Tibial nerve (tissue), 4 donors: ENCODE measurements at regions not wholly inside any gene's neighbourhood (a gene's known extent, or its start where the extent isn't known, plus 50 kb on each side); places are given as distances from the start of the nearest gene placed in this dataset.

Experiments
- DNase-seq, 2 donors: peaks; one replicate each; pipeline ENCODE4 v3.0.0-alpha.2; 2019; ENCODE audit warnings: low spot score in 2 of 2
- H3K27ac ChIP-seq, 4 donors: fragments of 200-600 bp; sonication (generic) in 3 of 4; one replicate each; pipeline ENCODE4 v1.5.1; 2017 to 2019; ENCODE audit warnings: mild to moderate bottlenecking in 1 of 4
- H3K27me3 ChIP-seq, 2 donors: fragments of 200-600 bp; sonication (generic) in 1 of 2; one replicate each; pipeline versions ENCODE4 v1.5.1 to v1.6.0; 2017 to 2019
- H3K36me3 ChIP-seq, 3 donors: fragments of 200-600 bp; sonication (generic); one replicate each; pipeline ENCODE4 v1.5.1; 2018 to 2019
- H3K4me1 ChIP-seq, 4 donors: fragments of 200-600 bp; sonication (generic) in 3 of 4; one replicate each; pipeline ENCODE4 v1.5.1; 2017 to 2019
- H3K4me3 ChIP-seq, 4 donors: fragments of 200-600 bp; sonication (generic) in 3 of 4; one replicate each; pipeline ENCODE4 v1.5.1; 2017 to 2019; ENCODE audit warnings: mild to moderate bottlenecking in 1 of 4, moderate library complexity in 1 of 4
- H3K9me3 ChIP-seq, 4 donors: fragments of 200-600 bp; sonication (generic) in 3 of 4; one replicate each; pipeline ENCODE4 v1.5.1; 2017 to 2019
- CTCF ChIP-seq, 5 experiments: fragments of 200-600 bp in 3 of 5; fragments of 450-650 bp in 2 of 5; sonication (generic) in 3 of 5; IDR thresholded peaks; one replicate each; pipeline ENCODE4 v1.5.1; 2016 to 2019; ENCODE audit warnings: antibody characterized with exemption in 5 of 5, mild to moderate bottlenecking in 3 of 5, moderate library complexity in 2 of 5
- EP300 ChIP-seq, 2 donors: sonication (generic); formaldehyde crosslinking; IDR thresholded peaks; one replicate each; pipeline ENCODE4 v1.6.1; 2017; ENCODE audit warnings: antibody characterized with exemption in 2 of 2, mild to moderate bottlenecking in 1 of 2
- POLR2A ChIP-seq, 2 donors: fragments of 450-650 bp; IDR thresholded peaks; one replicate each; pipeline ENCODE4 v1.6.1; 2017; ENCODE audit warnings: antibody characterized with exemption in 2 of 2, mild to moderate bottlenecking in 2 of 2, moderate library complexity in 2 of 2
- whole genome bisulfite sequencing, 2 donors: methylation state at CpG; one replicate each; pipeline ENCODE4 v1.1.5; 2018; 5-methylcytosine and 5-hydroxymethylcytosine counted together

GRCh38 chr11:112637076-112637475 is 324.1 kb upstream of the NCAM1 start:
- Histone ChIP-seq H3K27ac (no peak overlapping the region), H3K27me3 (no peaks in the 10 kb centered on the region), H3K36me3 (no peaks in the 10 kb centered on the region), H3K4me3 (no peak overlapping the region), H3K4me1 (no peaks in the 10 kb centered on the region), H3K9me3 (peaks cover 0 to 25% (median 5%) of the 10 kb centered on the region in 4 donors)
- DNase-seq: no peak
- no peak for TF ChIP-seq CTCF (IDR thresholded peaks at IDR 0.05)
- no peak for TF ChIP-seq EP300 (IDR thresholded peaks at IDR 0.05)
- no peak for TF ChIP-seq POLR2A (IDR thresholded peaks at IDR 0.05)
- WGBS, 2 donors: 35 to 60% methylated on average over 2 of the region's 2 CpGs

GRCh38 chr11:112637876-112638275 is 323.3 kb upstream of the NCAM1 start:
- DNase-seq: no peak
- TF ChIP-seq EP300 (IDR thresholded peaks at IDR 0.05): no peak
- no peaks in the 10 kb centered on the region for H3K27me3 ChIP-seq
- no peak overlapping the region for H3K4me3 ChIP-seq
- H3K27ac ChIP-seq: no peak overlapping the region
- H3K36me3 ChIP-seq: no peaks in the 10 kb centered on the region
- peaks cover 0 to 27% (median 6%) of the 10 kb centered on the region in 4 donors for H3K9me3 ChIP-seq
- H3K4me1 ChIP-seq: no peaks in the 10 kb centered on the region

GRCh38 chr11:112639469-112639868 is 321.8 kb upstream of the NCAM1 start:
- Histone ChIP-seq H3K36me3 (no peaks in the 10 kb centered on the region), H3K27me3 (no peaks in the 10 kb centered on the region), H3K9me3 (peaks cover 0 to 32% (median 8%) of the 10 kb centered on the region in 4 donors), H3K4me3 (no peak overlapping the region), H3K27ac (no peak overlapping the region), H3K4me1 (no peaks in the 10 kb centered on the region)
- TF ChIP-seq POLR2A (IDR thresholded peaks at IDR 0.05) (no peak), CTCF (IDR thresholded peaks at IDR 0.05) (no peak), EP300 (IDR thresholded peaks at IDR 0.05) (no peak)
- DNase-seq: no peak

- H3K27ac ChIP-seq: no peak overlapping the region
- H3K4me3 ChIP-seq: no peak overlapping the region
- TF ChIP-seq EP300 (IDR thresholded peaks at IDR 0.05) (no peak), CTCF (IDR thresholded peaks at IDR 0.05) (no peak), POLR2A (IDR thresholded peaks at IDR 0.05) (no peak)
- H3K27me3 ChIP-seq: no peaks in the 10 kb centered on the region
- DNase-seq: no peak
- H3K4me1 ChIP-seq: no peaks in the 10 kb centered on the region
- peaks cover 0 to 39% (median 8%) of the 10 kb centered on the region in 4 donors for H3K9me3 ChIP-seq
- H3K36me3 ChIP-seq: no peaks in the 10 kb centered on the region
Measured at GRCh38 chr11:112643416-112643815, 317.8 kb upstream of the NCAM1 start.

GRCh38 chr11:112644410-112645131 is 316.6 kb upstream of the NCAM1 start:
- Histone ChIP-seq H3K9me3 (peaks cover 0 to 30% (median 6%) of the 10 kb centered on the region in 4 donors), H3K4me3 (no peak overlapping the region), H3K27me3 (no peaks in the 10 kb centered on the region), H3K36me3 (no peaks in the 10 kb centered on the region), H3K4me1 (no peaks in the 10 kb centered on the region), H3K27ac (no peak overlapping the region)
- DNase-seq: no peak
- TF ChIP-seq POLR2A (IDR thresholded peaks at IDR 0.05) (no peak), CTCF (IDR thresholded peaks at IDR 0.05) (no peak), EP300 (IDR thresholded peaks at IDR 0.05) (no peak)
- 83 to 88% methylated on average over 5 of the region's 5 CpGs for WGBS, 2 donors
